Uterus (tissue), 3 donors: ENCODE measurements at regions not wholly inside any gene's neighbourhood (a gene's known extent, or its start where the extent isn't known, plus 50 kb on each side); places are given as distances from the start of the nearest gene placed in this dataset.

Source experiments
- DNase-seq, 2 donors: peaks; one replicate each; pipeline ENCODE4 v3.0.0-alpha.2; 2019 to 2020
- H3K27ac ChIP-seq, 2 donors: fragments of 200-600 bp; sonication (generic); 1 replicate in 1 of 2; 2 replicates in 1 of 2; pipeline ENCODE4 v1.5.1; 2016 to 2018
- H3K27me3 ChIP-seq, 2 donors: fragments of 200-600 bp; sonication (generic); one replicate each; pipeline ENCODE4 v1.5.1; 2018 to 2019; ENCODE audit warnings: control low read depth in 1 of 2
- H3K36me3 ChIP-seq, 2 donors: fragments of 200-600 bp; sonication (generic); one replicate each; pipeline ENCODE4 v1.5.1; 2019; ENCODE audit warnings: control low read depth in 1 of 2
- H3K4me1 ChIP-seq, 2 donors: fragments of 200-600 bp; sonication (generic); one replicate each; pipeline ENCODE4 v1.5.1; 2018 to 2019; ENCODE audit warnings: control low read depth in 1 of 2
- H3K4me3 ChIP-seq, 2 donors: fragments of 200-600 bp; sonication (generic); 1 replicate in 1 of 2; 2 replicates in 1 of 2; pipeline ENCODE4 v1.5.1; 2018 to 2019; ENCODE audit warnings: mild to moderate bottlenecking in 1 of 2
- H3K9me3 ChIP-seq, 2 donors: fragments of 200-600 bp; sonication (generic); one replicate each; pipeline ENCODE4 v1.5.1; 2019; ENCODE audit warnings: control low read depth in 1 of 2
- CTCF ChIP-seq, 4 experiments: fragments of 200-600 bp in 2 of 4; fragments of 450-650 bp in 2 of 4; sonication (generic) in 2 of 4; IDR thresholded peaks; one replicate each; pipeline ENCODE4 v1.5.1; 2016 to 2019; ENCODE audit warnings: antibody characterized with exemption in 4 of 4, mild to moderate bottlenecking in 2 of 4, moderate library complexity in 1 of 4
- POLR2A ChIP-seq, 2 donors: fragments of 450-650 bp; IDR thresholded peaks; one replicate each; pipeline ENCODE4 v1.6.1; 2016; ENCODE audit warnings: antibody characterized with exemption in 2 of 2, mild to moderate bottlenecking in 1 of 2, moderate library complexity in 1 of 2
- intact Hi-C: fragments of 100-400 bp; cut with DNase I; formaldehyde crosslinking; loops from one replicate; pipeline ENCODE4 v1.15.1; 2023; ENCODE audit warnings: low total_unique reads
- donor health status: DM: yes; HTN: yes; CAD: no.

GRCh38 chr4:35025152-35025834 lies 1219.0 kb downstream of the ARAP2 start:
- Histone ChIP-seq H3K36me3 (no peaks in the 10 kb centered on the region), H3K4me1 (no peaks in the 10 kb centered on the region), H3K27ac (no peak overlapping the region), H3K9me3 (no peaks in the 10 kb centered on the region), H3K27me3 (no peaks in the 10 kb centered on the region), H3K4me3 (no peak overlapping the region)
- intact Hi-C loops, result no loop called here
- TF ChIP-seq CTCF (IDR thresholded peaks at IDR 0.05) (no peak), POLR2A (IDR thresholded peaks at IDR 0.05) (no peak)
- no peak for DNase-seq

GRCh38 chr4:35038079-35038805 lies 1206.1 kb downstream of the ARAP2 start:
- TF ChIP-seq CTCF (IDR thresholded peaks at IDR 0.05) (no peak), POLR2A (IDR thresholded peaks at IDR 0.05) (no peak)
- DNase-seq, result no peak
- no peak overlapping the region for H3K27ac ChIP-seq
- H3K9me3 ChIP-seq, result no peaks in the 10 kb centered on the region
- no peaks in the 10 kb centered on the region for H3K4me1 ChIP-seq
- intact Hi-C loops, result no loop called here
- H3K36me3 ChIP-seq, result no peaks in the 10 kb centered on the region
- H3K27me3 ChIP-seq, result no peaks in the 10 kb centered on the region
- H3K4me3 ChIP-seq, result no peak overlapping the region

- no peak overlapping the region for H3K27ac ChIP-seq
- no peak overlapping the region for H3K4me3 ChIP-seq
- DNase-seq, result no peak
- no peaks in the 10 kb centered on the region for H3K27me3 ChIP-seq
- no peaks in the 10 kb centered on the region for H3K4me1 ChIP-seq
- no peaks in the 10 kb centered on the region for H3K36me3 ChIP-seq
- intact Hi-C loops, result no loop called here
- no peak for TF ChIP-seq POLR2A (IDR thresholded peaks at IDR 0.05)
- no peak for TF ChIP-seq CTCF (IDR thresholded peaks at IDR 0.05)
- no peaks in the 10 kb centered on the region for H3K9me3 ChIP-seq
Observed at GRCh38 chr4:35038845-35039244, 1205.5 kb downstream of the ARAP2 start.

- intact Hi-C loops, result no loop called here
- H3K4me3 ChIP-seq, result no peak overlapping the region
- no peak overlapping the region for H3K27ac ChIP-seq
- no peaks in the 10 kb centered on the region for H3K36me3 ChIP-seq
- no peak for TF ChIP-seq CTCF (IDR thresholded peaks at IDR 0.05)
- no peak for TF ChIP-seq POLR2A (IDR thresholded peaks at IDR 0.05)
- H3K27me3 ChIP-seq, result no peaks in the 10 kb centered on the region
- DNase-seq, result no peak
- H3K9me3 ChIP-seq, result no peaks in the 10 kb centered on the region
- peaks cover 0 to 5% of the 10 kb centered on the region in 2 donors for H3K4me1 ChIP-seq
Observed at GRCh38 chr4:35052546-35052945, 1191.8 kb downstream of the ARAP2 start.

GRCh38 chr4:35063031-35063570 lies 1181.2 kb downstream of the ARAP2 start:
- intact Hi-C loops, result no loop called here
- Histone ChIP-seq H3K4me1 (no peaks in the 10 kb centered on the region), H3K36me3 (no peaks in the 10 kb centered on the region), H3K27me3 (no peaks in the 10 kb centered on the region), H3K4me3 (no peak overlapping the region), H3K27ac (no peak overlapping the region), H3K9me3 (no peaks in the 10 kb centered on the region)
- no peak for DNase-seq
- no peak for TF ChIP-seq CTCF (IDR thresholded peaks at IDR 0.05)
- TF ChIP-seq POLR2A (IDR thresholded peaks at IDR 0.05), result no peak
